IgD-negative memory B cell (primary cell): ENCODE measurements at regions not wholly inside any gene's neighbourhood (a gene's known extent, or its start where the extent isn't known, plus 50 kb on each side); places are given as distances from the start of the nearest gene placed in this dataset.
A peak's percentile ranks its signal among the peaks of the same experiment; 100 is the strongest.

Source experiments
- H3K27ac Mint-ChIP-seq, 3 donors: one replicate each; pipeline ENCODE4 v1.8.0; 2020 to 2022; ENCODE audit warnings: mild to moderate bottlenecking in 3 of 3, mixed read lengths in 3 of 3, moderate library complexity in 1 of 3
- H3K27me3 Mint-ChIP-seq: one replicate; pipeline ENCODE4 v1.8.0; 2021; ENCODE audit warnings: mixed read lengths
- H3K36me3 Mint-ChIP-seq: one replicate; pipeline ENCODE4 v1.8.0; 2020; ENCODE audit warnings: mild to moderate bottlenecking, mixed read lengths
- H3K4me1 Mint-ChIP-seq, 3 donors: one replicate each; pipeline ENCODE4 v1.8.0; 2020 to 2022; ENCODE audit warnings: mixed read lengths in 3 of 3, mild to moderate bottlenecking in 1 of 3
- H3K4me3 Mint-ChIP-seq, 4 donors: one replicate each; pipeline ENCODE4 v1.8.0; 2020 to 2022; ENCODE audit warnings: mild to moderate bottlenecking in 4 of 4, mixed read lengths in 4 of 4, moderate library complexity in 3 of 4
- H3K9me3 Mint-ChIP-seq, 3 donors: one replicate each; pipeline ENCODE4 v1.8.0; 2020 to 2021; ENCODE audit warnings: mixed read lengths in 3 of 3, mild to moderate bottlenecking in 1 of 3

DNA sequence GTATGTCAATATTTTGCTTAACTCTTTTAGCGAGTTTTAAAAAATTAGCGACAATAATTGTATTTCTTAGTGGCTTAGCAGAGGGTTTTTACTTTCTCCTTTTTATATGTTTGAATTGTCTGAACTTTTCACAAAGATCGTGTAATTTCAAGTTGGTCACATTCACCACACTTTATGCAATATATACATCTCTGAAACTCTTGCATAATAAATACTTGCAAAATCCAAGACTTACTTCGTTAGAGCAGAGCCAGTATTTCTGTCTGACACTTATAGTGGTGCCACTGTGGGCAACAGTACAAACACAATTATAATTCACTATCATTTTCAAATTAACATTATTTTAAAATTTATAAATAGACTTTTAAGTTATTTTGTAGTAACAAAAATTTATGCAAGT lies 62.0 kb downstream of the SUCNR1 start:
- Mint-ChIP-seq H3K9me3 (peaks cover 0 to 1% (median 0%) of the 10 kb centered on the region in 3 donors), H3K27me3 (peaks cover 3% of the 10 kb centered on the region), H3K27ac (no peak overlapping the region), H3K36me3 (peaks cover 1% of the 10 kb centered on the region), H3K4me3 (no peak overlapping the region), H3K4me1 (no peaks in the 10 kb centered on the region)

- Mint-ChIP-seq H3K4me3 (no peak overlapping the region), H3K9me3 (peaks cover 0 to 3% (median 0%) of the 10 kb centered on the region in 3 donors), H3K4me1 (no peaks in the 10 kb centered on the region), H3K27me3 (peaks cover 6% of the 10 kb centered on the region), H3K27ac (no peak overlapping the region), H3K36me3 (peaks cover 1% of the 10 kb centered on the region)
These were observed 67.0 kb downstream of the SUCNR1 start for GRCh38 chr3:151940481-151940880.

- H3K9me3 Mint-ChIP-seq = peaks cover 0 to 3% (median 1%) of the 10 kb centered on the region in 3 donors
- H3K36me3 Mint-ChIP-seq = peaks cover 1% of the 10 kb centered on the region
These were observed 70.1 kb downstream of the SUCNR1 start for GRCh38 chr3:151943539-151943938.

DNA sequence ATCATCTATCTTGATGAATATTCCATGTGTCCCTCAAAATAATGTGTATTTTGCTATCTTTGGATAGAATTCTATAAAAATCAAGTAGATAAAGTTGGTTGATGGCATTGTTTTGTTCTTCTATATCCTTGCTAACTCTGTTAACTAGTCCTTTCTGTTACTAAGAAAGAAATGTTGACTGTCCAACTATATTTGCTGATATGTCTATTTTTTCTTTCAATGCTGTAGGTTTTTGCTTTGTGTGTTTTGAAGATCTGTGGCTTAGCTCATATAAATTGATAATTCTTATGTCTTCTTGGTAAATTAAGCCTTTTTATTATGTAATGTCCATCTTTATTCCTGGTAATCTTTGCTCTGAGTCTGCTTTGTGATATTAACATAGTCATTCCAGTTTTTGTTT lies 70.9 kb downstream of the SUCNR1 start:
- peaks cover 11% of the 10 kb centered on the region for H3K27me3 Mint-ChIP-seq
- H3K36me3 Mint-ChIP-seq = no peaks in the 10 kb centered on the region
- no peak overlapping the region for H3K4me3 Mint-ChIP-seq
- H3K9me3 Mint-ChIP-seq = peaks cover 0 to 3% (median 1%) of the 10 kb centered on the region in 3 donors
- H3K27ac Mint-ChIP-seq = no peak overlapping the region
- H3K4me1 Mint-ChIP-seq = no peaks in the 10 kb centered on the region

More at GRCh38 chr3:151943539-151943938, 70.1 kb downstream of the SUCNR1 start:
- Mint-ChIP-seq H3K27me3 (peaks cover 10% of the 10 kb centered on the region), H3K27ac (no peak overlapping the region), H3K4me3 (no peak overlapping the region), H3K4me1 (no peaks in the 10 kb centered on the region)

- H3K9me3 Mint-ChIP-seq = peaks cover 1 to 3% (median 3%) of the 10 kb centered on the region in 3 donors
- H3K36me3 Mint-ChIP-seq = no peaks in the 10 kb centered on the region
- H3K4me3 Mint-ChIP-seq = no peak overlapping the region
- peaks cover 14% of the 10 kb centered on the region for H3K27me3 Mint-ChIP-seq
- no peak overlapping the region for H3K27ac Mint-ChIP-seq
- no peaks in the 10 kb centered on the region for H3K4me1 Mint-ChIP-seq
These were observed 73.2 kb downstream of the SUCNR1 start for GRCh38 chr3:151946606-151947005.

- peaks cover 2% of the 10 kb centered on the region for H3K36me3 Mint-ChIP-seq
- no peak overlapping the region for H3K27ac Mint-ChIP-seq
- H3K9me3 Mint-ChIP-seq = peaks cover 0 to 3% (median 3%) of the 10 kb centered on the region in 3 donors
- no peak overlapping the region for H3K4me3 Mint-ChIP-seq
- H3K4me1 Mint-ChIP-seq = no peaks in the 10 kb centered on the region
- peaks cover 12% of the 10 kb centered on the region for H3K27me3 Mint-ChIP-seq
These were observed 76.3 kb downstream of the SUCNR1 start for GRCh38 chr3:151949706-151950105.

GRCh38 chr3:151955356-151955755 lies 81.9 kb downstream of the SUCNR1 start:
- Mint-ChIP-seq H3K36me3 (peaks cover 2% of the 10 kb centered on the region), H3K4me3 (no peak overlapping the region), H3K27ac (no peak overlapping the region), H3K9me3 (no peaks in the 10 kb centered on the region), H3K4me1 (no peaks in the 10 kb centered on the region), H3K27me3 (peaks cover 2% of the 10 kb centered on the region)

DNA sequence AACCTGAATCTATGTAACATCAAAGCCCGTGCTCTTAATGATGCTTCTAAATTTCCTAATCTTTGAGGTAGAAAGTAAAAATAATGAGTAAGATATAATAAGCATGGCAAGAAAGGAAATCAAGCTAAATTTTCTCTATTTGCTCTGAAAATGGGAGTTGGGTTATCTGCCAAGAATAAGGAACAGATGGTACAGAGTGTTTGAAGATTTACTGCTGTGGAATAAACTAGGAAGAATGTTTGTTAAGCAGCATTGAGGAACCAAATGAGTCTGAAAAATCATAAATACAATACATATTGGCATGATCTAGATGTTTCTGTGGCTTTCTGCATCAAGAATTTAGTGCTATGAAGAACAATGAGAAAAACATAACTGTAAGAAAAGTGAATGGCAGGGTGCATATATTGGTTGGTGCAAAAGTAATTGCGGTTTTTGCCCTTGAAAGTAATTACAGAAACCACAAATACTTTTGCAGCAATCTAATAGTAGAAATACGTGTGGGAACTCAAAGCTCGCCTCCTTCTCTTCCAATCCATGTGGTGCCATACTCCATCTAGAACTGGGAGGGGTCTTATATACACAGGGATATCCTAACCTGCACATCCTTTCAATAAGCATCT lies 87.6 kb downstream of the SUCNR1 start:
- Mint-ChIP-seq H3K4me3 (no peak overlapping the region), H3K27me3 (peaks cover 3% of the 10 kb centered on the region), H3K36me3 (no peaks in the 10 kb centered on the region), H3K27ac (no peak overlapping the region), H3K4me1 (no peaks in the 10 kb centered on the region), H3K9me3 (no peaks in the 10 kb centered on the region)

- Mint-ChIP-seq H3K27ac (no peak overlapping the region), H3K36me3 (no peaks in the 10 kb centered on the region), H3K27me3 (peaks cover 3% of the 10 kb centered on the region), H3K4me3 (no peak overlapping the region), H3K9me3 (no peaks in the 10 kb centered on the region), H3K4me1 (no peaks in the 10 kb centered on the region)
These were observed 88.9 kb downstream of the SUCNR1 start for GRCh38 chr3:151962352-151962751.

GRCh38 chr3:151962912-151963311 lies 89.5 kb downstream of the SUCNR1 start:
- H3K27me3 Mint-ChIP-seq = peaks cover 3% of the 10 kb centered on the region
- H3K4me3 Mint-ChIP-seq = no peak overlapping the region
- no peaks in the 10 kb centered on the region for H3K36me3 Mint-ChIP-seq
- H3K9me3 Mint-ChIP-seq = no peaks in the 10 kb centered on the region
- H3K27ac Mint-ChIP-seq = no peak overlapping the region
- no peaks in the 10 kb centered on the region for H3K4me1 Mint-ChIP-seq

DNA sequence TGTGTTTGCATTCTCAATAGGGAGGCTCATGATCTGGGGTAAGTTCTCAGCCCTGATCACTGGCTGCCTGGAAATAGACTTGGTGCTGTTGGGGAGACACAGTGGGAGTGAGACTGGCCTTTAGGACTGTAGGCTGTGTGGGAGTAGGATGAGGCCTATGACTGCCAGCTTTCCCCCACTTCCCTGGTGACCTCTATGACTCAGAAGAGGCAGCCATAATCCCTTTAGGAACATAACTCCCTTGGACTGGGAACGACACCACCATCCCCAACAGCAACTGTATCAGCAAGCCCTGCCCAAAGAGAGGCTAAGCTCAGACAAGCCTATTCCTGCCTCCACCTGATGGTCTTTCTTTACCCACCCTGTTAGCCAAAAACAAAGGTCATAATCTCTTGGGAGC lies 91.3 kb downstream of the SUCNR1 start:
- peaks cover 0 to 1% (median 0%) of the 10 kb centered on the region in 3 donors for H3K9me3 Mint-ChIP-seq
- no peaks in the 10 kb centered on the region for H3K4me1 Mint-ChIP-seq
- no peak overlapping the region for H3K4me3 Mint-ChIP-seq
- peak overlapping the region in 1 of 3 donors; percentile 60 for H3K27ac Mint-ChIP-seq
- H3K36me3 Mint-ChIP-seq = no peaks in the 10 kb centered on the region
- peaks cover 3% of the 10 kb centered on the region for H3K27me3 Mint-ChIP-seq

DNA sequence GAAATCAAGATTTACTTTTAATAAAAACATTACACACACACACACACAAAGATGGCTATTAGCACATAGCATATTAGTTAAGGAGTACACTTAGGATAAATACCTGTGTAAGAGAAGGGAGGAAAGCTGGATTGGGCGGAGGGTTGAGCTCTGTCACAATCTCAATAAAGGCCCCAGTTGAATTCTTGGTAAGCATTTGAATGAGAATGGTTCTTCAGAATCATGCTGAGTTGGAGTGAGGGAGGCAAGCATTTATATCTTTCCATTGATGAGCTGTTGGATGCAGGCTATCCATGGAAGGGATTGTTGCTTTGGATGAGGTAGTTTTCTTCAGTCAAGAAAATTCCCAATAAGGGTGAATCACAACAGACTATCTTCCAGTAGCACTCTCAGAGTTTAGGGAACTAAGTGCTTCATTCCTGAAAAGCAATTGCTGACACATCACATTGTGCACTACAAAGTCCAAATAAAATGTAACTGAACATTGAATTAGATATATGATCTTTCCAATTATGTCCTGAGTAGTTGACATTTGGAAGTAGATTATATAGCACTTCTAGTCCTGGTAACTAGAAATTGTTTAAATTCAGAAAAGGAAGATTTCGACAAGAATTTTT lies 95.7 kb downstream of the SUCNR1 start:
- Mint-ChIP-seq H3K9me3 (peaks cover 0 to 1% (median 0%) of the 10 kb centered on the region in 3 donors), H3K4me3 (no peak overlapping the region), H3K27me3 (no peaks in the 10 kb centered on the region), H3K36me3 (no peaks in the 10 kb centered on the region), H3K27ac (no peak overlapping the region), H3K4me1 (no peaks in the 10 kb centered on the region)

GRCh38 chr3:151971814-151972579 lies 98.6 kb downstream of the SUCNR1 start:
- Mint-ChIP-seq H3K27ac (no peak overlapping the region), H3K27me3 (no peaks in the 10 kb centered on the region), H3K36me3 (no peaks in the 10 kb centered on the region), H3K9me3 (peaks cover 0 to 1% (median 0%) of the 10 kb centered on the region in 3 donors), H3K4me1 (peaks cover 0 to 1% (median 0%) of the 10 kb centered on the region in 3 donors), H3K4me3 (no peak overlapping the region)

- peaks cover 0 to 1% (median 0%) of the 10 kb centered on the region in 3 donors for H3K4me1 Mint-ChIP-seq
- no peaks in the 10 kb centered on the region for H3K36me3 Mint-ChIP-seq
- H3K27ac Mint-ChIP-seq = no peak overlapping the region
- H3K9me3 Mint-ChIP-seq = no peaks in the 10 kb centered on the region
- H3K4me3 Mint-ChIP-seq = no peak overlapping the region
- peaks cover 2% of the 10 kb centered on the region for H3K27me3 Mint-ChIP-seq
These were observed 100.6 kb downstream of the SUCNR1 start for GRCh38 chr3:151974067-151974466.

- Mint-ChIP-seq H3K9me3 (peaks cover 0 to 1% (median 0%) of the 10 kb centered on the region in 3 donors), H3K36me3 (no peaks in the 10 kb centered on the region), H3K4me3 (no peak overlapping the region), H3K4me1 (peaks cover 0 to 1% (median 0%) of the 10 kb centered on the region in 3 donors), H3K27ac (no peak overlapping the region), H3K27me3 (peaks cover 3% of the 10 kb centered on the region)
These were observed 103.0 kb downstream of the SUCNR1 start for GRCh38 chr3:151976211-151977050.
